CD14-positive monocyte (primary cell): ENCODE measurements at regions not wholly inside any gene's neighbourhood (a gene's known extent, or its start where the extent isn't known, plus 50 kb on each side); places are given as distances from the start of the nearest gene placed in this dataset.

ENCODE experiments used
- DNase-seq, 3 donors: peaks; one replicate each; pipeline ENCODE4 v3.0.0-alpha.2; 2011 to 2022
- H2AFZ ChIP-seq: 2 replicates; pipeline ENCODE4 v1.6.0; 2012; ENCODE audit warnings: mild to moderate bottlenecking, low read depth, low read length, inconsistent platforms; ENCODE audit not compliant: insufficient read depth, poor library complexity, severe bottlenecking
- H3K27ac ChIP-seq, 2 donors: 1 replicate in 1 of 2; 2 replicates in 1 of 2; pipeline ENCODE4 v1.5.1; 2012 to 2013; ENCODE audit warnings: low read length in 2 of 2, control low read depth in 1 of 2, inconsistent platforms in 1 of 2, low read depth in 1 of 2, mild to moderate bottlenecking in 1 of 2
- H3K27me3 ChIP-seq, 2 donors: one replicate each; pipeline versions ENCODE4 v1.6.0 to v1.6.1; 2011 to 2013; ENCODE audit warnings: low read length in 2 of 2; ENCODE audit not compliant: control insufficient read depth in 2 of 2, insufficient read depth in 2 of 2
- H3K36me3 ChIP-seq, 2 donors: replicated peaks in 1 of 2; 1 replicate in 1 of 2; 2 replicates in 1 of 2; pipeline versions ENCODE4 v1.5.1 to v1.6.1; 2012 to 2013; ENCODE audit warnings: low read length in 2 of 2, control low read depth in 1 of 2, inconsistent platforms in 1 of 2, mild to moderate bottlenecking in 1 of 2; ENCODE audit not compliant: insufficient read depth in 2 of 2, control insufficient read depth in 1 of 2
- H3K4me1 ChIP-seq, 2 donors: 1 replicate in 1 of 2; 2 replicates in 1 of 2; pipeline versions ENCODE4 v1.5.1 to v1.6.1; 2012 to 2013; ENCODE audit warnings: low read length in 2 of 2, control low read depth in 1 of 2, inconsistent platforms in 1 of 2, mild to moderate bottlenecking in 1 of 2, moderate library complexity in 1 of 2; ENCODE audit not compliant: insufficient read depth in 2 of 2, control insufficient read depth in 1 of 2
- H3K4me2 ChIP-seq: replicated peaks from 2 replicates; pipeline ENCODE3; 2012; ENCODE audit warnings: low read length, moderate library complexity, mild to moderate bottlenecking; ENCODE audit not compliant: poor library complexity, severe bottlenecking; ENCODE audit errors: extremely low read depth
- H3K4me3 ChIP-seq, 3 experiments: fragments of 200-600 bp in 1 of 3; sonication (generic) in 1 of 3; replicated peaks in 1 of 3; 1 replicate in 2 of 3; 2 replicates in 1 of 3; pipeline ENCODE4 v1.5.1; 2011 to 2013; ENCODE audit warnings: low read length in 3 of 3, mild to moderate bottlenecking in 3 of 3, control low read depth in 2 of 3, low read depth in 2 of 3, inconsistent platforms in 1 of 3, moderate library complexity in 1 of 3
- H3K79me2 ChIP-seq: 2 replicates; pipeline ENCODE4 v1.6.0; 2012; ENCODE audit warnings: mild to moderate bottlenecking, control low read depth, inconsistent platforms, low read length, moderate library complexity; ENCODE audit not compliant: insufficient read depth
- H3K9ac ChIP-seq: 2 replicates; pipeline ENCODE4 v1.6.0; 2017; ENCODE audit warnings: low read length, mild to moderate bottlenecking; ENCODE audit not compliant: insufficient read depth, poor library complexity, severe bottlenecking
- H3K9me3 ChIP-seq, 2 donors: replicated peaks in 1 of 2; 1 replicate in 1 of 2; 2 replicates in 1 of 2; pipeline versions ENCODE4 v1.5.1 to v1.6.1; 2012 to 2013; ENCODE audit warnings: low read length in 2 of 2, control low read depth in 1 of 2; ENCODE audit not compliant: control insufficient read depth in 1 of 2, insufficient read depth in 1 of 2
- H4K20me1 ChIP-seq: 2 replicates; pipeline ENCODE4 v1.6.0; 2012; ENCODE audit warnings: mild to moderate bottlenecking, low read length, control low read depth, moderate library complexity; ENCODE audit not compliant: insufficient read depth
- H3K27ac Mint-ChIP-seq, 7 donors: one replicate each; pipeline ENCODE4 v1.8.0; 2020; ENCODE audit warnings: mild to moderate bottlenecking in 7 of 7, mixed read lengths in 7 of 7, moderate library complexity in 6 of 7, inconsistent platforms in 2 of 7
- H3K27me3 Mint-ChIP-seq, 3 donors: one replicate each; pipeline ENCODE4 v1.8.0; 2021 to 2022; ENCODE audit warnings: low read depth in 3 of 3, mild to moderate bottlenecking in 3 of 3, mixed read lengths in 3 of 3, moderate library complexity in 3 of 3, inconsistent platforms in 1 of 3
- H3K36me3 Mint-ChIP-seq, 2 donors: one replicate each; pipeline ENCODE4 v1.8.0; 2020; ENCODE audit warnings: mixed read lengths in 2 of 2, inconsistent platforms in 1 of 2, mild to moderate bottlenecking in 1 of 2
- H3K4me1 Mint-ChIP-seq: one replicate; pipeline ENCODE4 v1.8.0; 2020; ENCODE audit warnings: mild to moderate bottlenecking, mixed read lengths
- H3K4me3 Mint-ChIP-seq, 2 donors: one replicate each; pipeline ENCODE4 v1.8.0; 2020; ENCODE audit warnings: mild to moderate bottlenecking in 2 of 2, mixed read lengths in 2 of 2, moderate library complexity in 1 of 2
- H3K9me3 Mint-ChIP-seq, 7 donors: one replicate each; pipeline ENCODE4 v1.8.0; 2020 to 2022; ENCODE audit warnings: mixed read lengths in 7 of 7, mild to moderate bottlenecking in 6 of 7, moderate library complexity in 6 of 7, inconsistent platforms in 2 of 7
- CTCF ChIP-seq: fragments of 200-600 bp; IDR thresholded peaks from one replicate; pipeline ENCODE4 v1.8.0; 2022; ENCODE audit warnings: antibody characterized with exemption, mild to moderate bottlenecking
- WGBS: methylation state at CpG from one replicate; pipeline ENCODE4 v1.1.5; 2013; ENCODE audit warnings: missing lambda C conversion rate; ENCODE audit not compliant: insufficient coverage; 5-methylcytosine and 5-hydroxymethylcytosine counted together
- intact Hi-C, 2 donors: fragments of 100-400 bp; cut with micrococcal nuclease; formaldehyde crosslinking; loops; one replicate each; pipeline versions ENCODE4 v1.15.0 to v1.15.1; 2023

DNA sequence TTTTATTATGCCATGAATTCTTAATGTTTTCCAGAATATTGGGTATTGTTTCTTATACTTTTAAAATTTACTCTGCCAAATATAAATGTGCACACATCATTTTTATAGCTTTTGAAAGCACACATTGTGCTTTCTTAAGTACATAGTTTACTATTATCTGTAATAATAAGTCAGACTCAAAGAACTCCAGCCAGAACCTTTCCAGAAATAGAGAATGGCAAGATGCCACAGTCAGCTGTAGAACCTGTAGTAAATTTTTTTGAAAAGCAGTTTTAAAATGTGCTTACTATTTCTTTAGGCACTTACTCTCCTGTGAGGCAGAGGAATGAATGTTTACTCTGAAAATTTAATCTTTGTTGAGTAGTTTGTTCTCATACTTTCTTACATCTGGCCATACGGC, 1287.1 kb downstream of the PCDH9 start:
- peaks cover 0 to 3% (median 0%) of the 10 kb centered on the region in 7 donors for H3K9me3 Mint-ChIP-seq
- Histone ChIP-seq H3K4me2 (no peak overlapping the region), H3K27me3 (no peaks in the 10 kb centered on the region), H3K79me2 (no peaks in the 10 kb centered on the region), H3K27ac (no peak overlapping the region), H3K9me3 (no peaks in the 10 kb centered on the region), H3K9ac (no peak overlapping the region), H4K20me1 (no peaks in the 10 kb centered on the region), H3K4me1 (no peaks in the 10 kb centered on the region), H3K36me3 (no peaks in the 10 kb centered on the region), H3K4me3 (no peak overlapping the region), H2AFZ (no peak overlapping the region)
- H3K27ac Mint-ChIP-seq, result no peak overlapping the region
- TF ChIP-seq CTCF, result no peak
- intact Hi-C loops, result no loop called here
- no peaks in the 10 kb centered on the region for H3K27me3 Mint-ChIP-seq
- H3K4me1 Mint-ChIP-seq, result no peaks in the 10 kb centered on the region
- DNase-seq, result no peak
- no peak overlapping the region for H3K4me3 Mint-ChIP-seq
- H3K36me3 Mint-ChIP-seq, result no peaks in the 10 kb centered on the region
- WGBS, result no CpG with 5 or more reads among the region's 1 CpG

- DNase-seq, result no peak
- 100% methylated on average over 1 of the region's 3 CpGs for WGBS
- Mint-ChIP-seq H3K4me3 (no peak overlapping the region), H3K27ac (no peak overlapping the region), H3K4me1 (no peaks in the 10 kb centered on the region), H3K27me3 (no peaks in the 10 kb centered on the region), H3K9me3 (peaks cover 0 to 3% (median 1%) of the 10 kb centered on the region in 7 donors), H3K36me3 (no peaks in the 10 kb centered on the region)
- Histone ChIP-seq H3K9me3 (no peaks in the 10 kb centered on the region), H2AFZ (no peak overlapping the region), H3K4me1 (no peaks in the 10 kb centered on the region), H3K27me3 (no peaks in the 10 kb centered on the region), H4K20me1 (no peaks in the 10 kb centered on the region), H3K79me2 (no peaks in the 10 kb centered on the region), H3K4me2 (no peak overlapping the region), H3K36me3 (no peaks in the 10 kb centered on the region), H3K4me3 (no peak overlapping the region), H3K9ac (no peak overlapping the region), H3K27ac (no peak overlapping the region)
- intact Hi-C loops, result no loop called here
- no peak for TF ChIP-seq CTCF
Observed at GRCh38 chr13:65940720-65941119, 1289.4 kb downstream of the PCDH9 start.
